ENCODE measurements at regions not wholly inside any gene's neighbourhood (a gene's known extent, or its start where the extent isn't known, plus 50 kb on each side); places are given as distances from the start of the nearest gene placed in this dataset.

- TF ChIP-seq CTCF (IDR thresholded peaks at IDR 0.05; ENCODE audit: control extremely low read depth in 1 of 3, insufficient read depth in 1 of 3, low read depth in 1 of 3, low read length in 3 of 3) (no peak), SP2 (IDR thresholded peaks at IDR 0.05; ENCODE audit: low read length) (no peak), POLR2A (IDR thresholded peaks at IDR 0.05; ENCODE audit: control extremely low read depth in 1 of 2, low read depth in 2 of 2, low read length in 2 of 2) (no peak), PHF8 (conservative IDR thresholded peaks at IDR 0.05; ENCODE audit: low read depth, low read length) (no peak), SAP30 (IDR thresholded peaks at IDR 0.05; ENCODE audit: insufficient read depth, insufficient replicate concordance, low read length) (no peak), EP300 (IDR thresholded peaks at IDR 0.05; ENCODE audit: borderline replicate concordance in 1 of 2, low read depth in 2 of 2, low read length in 2 of 2) (no peak), EZH2 (IDR thresholded peaks at IDR 0.05; ENCODE audit: low read depth, low read length, severe bottlenecking) (no peak), TAF1 (IDR thresholded peaks at IDR 0.05; ENCODE audit: low read depth, low read length) (no peak), MAFK (IDR thresholded peaks at IDR 0.05; ENCODE audit: low read depth, low read length) (no peak), CEBPB (IDR thresholded peaks at IDR 0.05; ENCODE audit: low read depth, low read length) (no peak), JUND (IDR thresholded peaks at IDR 0.05; ENCODE audit: low read length) (no peak), NANOG (IDR thresholded peaks at IDR 0.05; ENCODE audit: insufficient read depth, low read depth, low read length, poor library complexity, severe bottlenecking) (no peak), BRCA1 (IDR thresholded peaks at IDR 0.05; ENCODE audit: low read depth, low read length) (no peak)
Observed at GRCh38 chr5:74341221-74341620, 299.3 kb downstream of the ENC1 start.
